ENCODE measurements at regions not wholly inside any gene's neighbourhood (a gene's known extent, or its start where the extent isn't known, plus 50 kb on each side); places are given as distances from the start of the nearest gene placed in this dataset.
A peak's percentile ranks its signal among the peaks of the same experiment; 100 is the strongest.
"Not testable (repeated sequence)": the region's sequence is repeated elsewhere in the genome, so short reads cannot be mapped to it uniquely, and the experiment has no call there.

DNA sequence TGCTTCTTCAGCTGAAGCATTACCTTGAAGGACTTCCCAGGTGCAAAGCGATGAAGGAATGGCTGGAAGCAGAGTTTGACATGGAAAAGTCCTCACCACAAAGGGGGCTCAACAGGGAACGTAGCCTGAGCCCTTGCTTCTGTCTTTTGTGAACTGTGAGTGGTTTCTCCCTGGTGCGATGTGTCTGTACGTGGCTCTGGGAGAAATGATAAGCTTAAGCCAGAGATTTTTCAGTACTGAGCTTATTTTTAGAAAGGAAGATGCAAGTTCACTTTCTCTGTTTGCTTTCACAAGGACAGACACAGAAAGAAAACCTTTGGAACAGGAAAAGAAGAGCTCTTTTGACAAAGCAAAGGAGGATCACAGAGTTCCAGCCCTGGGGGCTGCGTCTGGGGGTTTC is 79.4 kb downstream of the DACT2 start:
- Histone ChIP-seq H3K36me3 (no peaks in the 10 kb centered on the region), H3K27me3 (ENCODE audit: insufficient read depth, low read depth, severe bottlenecking) (no peaks in the 10 kb centered on the region), H3K27ac (no peak overlapping the region), H3K4me3 (ENCODE audit: low read depth, low read length) (no peak overlapping the region), H3K9me3 (ENCODE audit: severe bottlenecking) (no peaks in the 10 kb centered on the region)
- DNase-seq = no peak
- TF ChIP-seq, protein P1, sequence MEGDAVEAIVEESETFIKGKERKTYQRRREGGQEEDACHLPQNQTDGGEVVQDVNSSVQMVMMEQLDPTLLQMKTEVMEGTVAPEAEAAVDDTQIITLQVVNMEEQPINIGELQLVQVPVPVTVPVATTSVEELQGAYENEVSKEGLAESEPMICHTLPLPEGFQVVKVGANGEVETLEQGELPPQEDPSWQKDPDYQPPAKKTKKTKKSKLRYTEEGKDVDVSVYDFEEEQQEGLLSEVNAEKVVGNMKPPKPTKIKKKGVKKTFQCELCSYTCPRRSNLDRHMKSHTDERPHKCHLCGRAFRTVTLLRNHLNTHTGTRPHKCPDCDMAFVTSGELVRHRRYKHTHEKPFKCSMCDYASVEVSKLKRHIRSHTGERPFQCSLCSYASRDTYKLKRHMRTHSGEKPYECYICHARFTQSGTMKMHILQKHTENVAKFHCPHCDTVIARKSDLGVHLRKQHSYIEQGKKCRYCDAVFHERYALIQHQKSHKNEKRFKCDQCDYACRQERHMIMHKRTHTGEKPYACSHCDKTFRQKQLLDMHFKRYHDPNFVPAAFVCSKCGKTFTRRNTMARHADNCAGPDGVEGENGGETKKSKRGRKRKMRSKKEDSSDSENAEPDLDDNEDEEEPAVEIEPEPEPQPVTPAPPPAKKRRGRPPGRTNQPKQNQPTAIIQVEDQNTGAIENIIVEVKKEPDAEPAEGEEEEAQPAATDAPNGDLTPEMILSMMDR (IDR thresholded peaks at IDR 0.05; ENCODE audit: low read depth, low read length) = no peak

- TF ChIP-seq, protein P1 (IDR thresholded peaks at IDR 0.05; ENCODE audit: low read depth, low read length) = no peak
- Histone ChIP-seq H3K27me3 (ENCODE audit: insufficient read depth, low read depth, severe bottlenecking) (no peaks in the 10 kb centered on the region), H3K9me3 (ENCODE audit: severe bottlenecking) (no peaks in the 10 kb centered on the region), H3K36me3 (no peaks in the 10 kb centered on the region), H3K27ac (no peak overlapping the region), H3K4me3 (ENCODE audit: low read depth, low read length) (no peak overlapping the region)
- no peak for DNase-seq
These were observed 80.4 kb downstream of the DACT2 start for GRCh38 chr6:168239044-168239773.

- TF ChIP-seq, protein P1 (IDR thresholded peaks at IDR 0.05; ENCODE audit: low read depth, low read length) = no peak
These were observed 81.2 kb downstream of the DACT2 start for GRCh38 chr6:168238159-168238909.

GRCh38 chr6:168233875-168234213 is 85.7 kb downstream of the DACT2 start:
- H3K27me3 ChIP-seq (ENCODE audit: insufficient read depth, low read depth, severe bottlenecking); DNase-seq; H3K36me3 ChIP-seq; H3K27ac ChIP-seq; H3K9me3 ChIP-seq (ENCODE audit: severe bottlenecking); H3K4me3 ChIP-seq (ENCODE audit: low read depth, low read length): not testable (repeated sequence)

More at GRCh38 chr6:168238159-168238909, 81.2 kb downstream of the DACT2 start:
- no peaks in the 10 kb centered on the region for H3K27me3 ChIP-seq (ENCODE audit: insufficient read depth, low read depth, severe bottlenecking)
- DNase-seq = no peak
- H3K27ac ChIP-seq = no peak overlapping the region
- H3K36me3 ChIP-seq = no peaks in the 10 kb centered on the region
- no peak overlapping the region for H3K4me3 ChIP-seq (ENCODE audit: low read depth, low read length)
- no peaks in the 10 kb centered on the region for H3K9me3 ChIP-seq (ENCODE audit: severe bottlenecking)

DNA sequence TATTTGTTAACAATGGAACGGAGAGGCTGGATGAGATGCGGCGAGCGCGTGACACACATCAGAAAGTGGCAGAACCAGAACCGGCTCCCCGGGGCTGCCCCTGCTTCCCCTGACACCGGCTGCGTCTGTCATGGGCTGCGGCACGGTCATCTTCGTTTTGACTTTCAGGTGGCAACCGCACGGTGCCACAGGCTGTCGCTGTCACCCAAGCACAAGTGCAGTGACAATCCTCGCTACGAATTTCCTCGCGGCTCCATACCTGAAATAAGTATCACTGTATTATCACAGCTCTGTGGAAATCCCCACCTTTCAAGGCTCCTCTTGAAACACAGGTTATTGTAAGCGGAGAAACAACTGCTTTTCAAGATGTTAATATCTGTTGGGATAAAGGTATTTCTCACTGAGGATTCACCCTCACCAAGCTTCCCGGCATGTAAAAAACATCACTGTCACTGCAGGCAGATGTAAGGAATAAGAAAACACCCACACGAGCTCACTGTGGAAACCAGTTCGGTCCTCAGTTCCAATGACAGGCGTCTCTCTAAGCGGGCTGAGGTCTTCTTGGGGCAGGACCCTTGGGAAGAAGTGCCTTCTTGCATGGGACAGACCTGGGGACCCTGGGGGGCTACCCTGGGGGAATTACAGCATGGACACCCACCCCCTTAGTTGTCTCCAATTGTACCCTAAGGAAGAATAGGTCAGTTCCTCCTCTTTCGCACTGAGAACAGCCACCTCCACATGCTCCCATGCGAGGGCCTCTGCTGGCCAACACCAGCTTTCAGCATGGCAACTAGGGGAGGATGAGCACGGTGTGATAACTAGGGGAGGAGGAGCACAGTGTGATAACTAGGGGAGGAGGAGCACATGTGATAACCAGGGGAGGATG is 86.3 kb downstream of the DACT2 start:
- H3K9me3 ChIP-seq (ENCODE audit: severe bottlenecking) = no peaks in the 10 kb centered on the region
- no peaks in the 10 kb centered on the region for H3K36me3 ChIP-seq
- no peaks in the 10 kb centered on the region for H3K27me3 ChIP-seq (ENCODE audit: insufficient read depth, low read depth, severe bottlenecking)
- TF ChIP-seq, protein P1 (IDR thresholded peaks at IDR 0.05; ENCODE audit: low read depth, low read length) = 0 out of 2 replicates have a peak, but pooled peaks have one; percentile 26
- H3K27ac ChIP-seq = no peak overlapping the region
- DNase-seq = no peak
- H3K4me3 ChIP-seq (ENCODE audit: low read depth, low read length) = no peak overlapping the region

DNA sequence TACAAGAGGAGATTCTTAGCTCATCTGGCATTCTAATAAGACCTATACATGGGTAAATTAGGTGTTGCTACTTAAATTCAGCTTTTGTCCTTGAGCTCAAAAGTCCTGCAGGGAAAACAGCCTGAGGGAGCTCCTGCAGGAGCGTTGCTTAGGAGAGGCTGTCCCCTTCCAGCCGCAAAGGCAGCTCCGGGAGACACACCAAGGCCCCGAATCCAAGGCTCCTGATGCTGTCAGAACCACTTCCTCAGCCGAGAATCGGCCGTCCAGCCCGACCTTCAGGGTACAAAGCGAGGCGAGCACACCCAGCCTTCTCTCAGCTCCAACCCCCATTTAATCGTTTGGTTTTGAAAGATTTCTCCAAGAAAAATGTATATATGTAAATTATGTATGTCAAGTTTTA is 87.0 kb downstream of the DACT2 start:
- Histone ChIP-seq H3K27me3 (ENCODE audit: insufficient read depth, low read depth, severe bottlenecking) (no peaks in the 10 kb centered on the region), H3K9me3 (ENCODE audit: severe bottlenecking) (no peaks in the 10 kb centered on the region), H3K36me3 (no peaks in the 10 kb centered on the region), H3K4me3 (ENCODE audit: low read depth, low read length) (no peak overlapping the region), H3K27ac (no peak overlapping the region)
- TF ChIP-seq, protein P1 (IDR thresholded peaks at IDR 0.05; ENCODE audit: low read depth, low read length) = no peak
- DNase-seq = no peak

Measured in WERI-Rb-1 (cell line).